BLaER1 (cell line): ENCODE measurements at regions not wholly inside any gene's neighbourhood (a gene's known extent, or its start where the extent isn't known, plus 50 kb on each side); places are given as distances from the start of the nearest gene placed in this dataset.

ENCODE experiments used
- H3K27ac ChIP-seq: shearing (Covaris generic); formaldehyde crosslinking; 2 replicates; pipeline ENCODE4 v1.8.1; 2022
- H3K27me3 ChIP-seq: shearing (Covaris generic); formaldehyde crosslinking; 2 replicates; pipeline ENCODE4 v1.8.1; 2022
- H3K36me3 ChIP-seq: shearing (Covaris generic); formaldehyde crosslinking; 2 replicates; pipeline ENCODE4 v1.8.1; 2022
- H3K4me1 ChIP-seq: shearing (Covaris generic); formaldehyde crosslinking; 2 replicates; pipeline ENCODE4 v1.8.1; 2022
- H3K4me2 ChIP-seq: shearing (Covaris generic); formaldehyde crosslinking; 2 replicates; pipeline ENCODE4 v1.8.1; 2022
- H3K4me3 ChIP-seq: shearing (Covaris generic); formaldehyde crosslinking; 2 replicates; pipeline ENCODE4 v1.8.1; 2022
- H3K9ac ChIP-seq: shearing (Covaris generic); formaldehyde crosslinking; 2 replicates; pipeline ENCODE4 v1.8.1; 2022
- H3K9me3 ChIP-seq: shearing (Covaris generic); formaldehyde crosslinking; 2 replicates; pipeline ENCODE4 v1.8.1; 2022
- H4K20me1 ChIP-seq: shearing (Covaris generic); formaldehyde crosslinking; 2 replicates; pipeline ENCODE4 v1.8.1; 2022
- Cebpa-rat ChIP-seq: shearing (Covaris generic); IDR thresholded peaks from 2 replicates; pipeline ENCODE4 v1.8.1; 2022

- no peaks in the 10 kb centered on the region for H4K20me1 ChIP-seq
- no peak overlapping the region for H3K4me3 ChIP-seq
- H3K9me3 ChIP-seq: no peaks in the 10 kb centered on the region
- no peak for TF ChIP-seq Cebpa-rat
- no peak overlapping the region for H3K4me2 ChIP-seq
- H3K27ac ChIP-seq: no peak overlapping the region
- no peaks in the 10 kb centered on the region for H3K27me3 ChIP-seq
- 0 out of 2 replicates have a peak, but pooled peaks cover 5% of the 10 kb centered on the region for H3K4me1 ChIP-seq
- no peak overlapping the region for H3K9ac ChIP-seq
- no peaks in the 10 kb centered on the region for H3K36me3 ChIP-seq
Observed at GRCh38 chr5:10863763-10864383, 102.8 kb upstream of the DAP start.

- H3K4me2 ChIP-seq: no peak overlapping the region
- H3K9ac ChIP-seq: no peak overlapping the region
- no peak overlapping the region for H3K27ac ChIP-seq
- H4K20me1 ChIP-seq: no peaks in the 10 kb centered on the region
- H3K4me1 ChIP-seq: no peaks in the 10 kb centered on the region
- TF ChIP-seq Cebpa-rat: no peak
- H3K4me3 ChIP-seq: no peak overlapping the region
- no peaks in the 10 kb centered on the region for H3K9me3 ChIP-seq
- no peaks in the 10 kb centered on the region for H3K27me3 ChIP-seq
- H3K36me3 ChIP-seq: no peaks in the 10 kb centered on the region
Observed at GRCh38 chr5:10862085-10862484, 101.1 kb upstream of the DAP start.

- H3K4me1 ChIP-seq: no peaks in the 10 kb centered on the region
- H3K36me3 ChIP-seq: no peaks in the 10 kb centered on the region
- no peak overlapping the region for H3K27ac ChIP-seq
- no peaks in the 10 kb centered on the region for H3K9me3 ChIP-seq
- no peaks in the 10 kb centered on the region for H3K27me3 ChIP-seq
- H3K9ac ChIP-seq: no peak overlapping the region
- no peak overlapping the region for H3K4me3 ChIP-seq
- H3K4me2 ChIP-seq: no peak overlapping the region
- H4K20me1 ChIP-seq: no peaks in the 10 kb centered on the region
- TF ChIP-seq Cebpa-rat: no peak
Observed at GRCh38 chr5:10861423-10861790, 100.4 kb upstream of the DAP start.

- Histone ChIP-seq H4K20me1 (no peaks in the 10 kb centered on the region), H3K4me3 (no peak overlapping the region), H3K9ac (no peak overlapping the region), H3K27ac (no peak overlapping the region), H3K9me3 (no peaks in the 10 kb centered on the region), H3K4me1 (no peaks in the 10 kb centered on the region), H3K36me3 (no peaks in the 10 kb centered on the region), H3K27me3 (no peaks in the 10 kb centered on the region), H3K4me2 (no peak overlapping the region)
- no peak for TF ChIP-seq Cebpa-rat
Observed at GRCh38 chr5:10860645-10861422, 99.8 kb upstream of the DAP start.

- H3K4me2 ChIP-seq: no peak overlapping the region
- H3K36me3 ChIP-seq: no peaks in the 10 kb centered on the region
- no peaks in the 10 kb centered on the region for H3K4me1 ChIP-seq
- no peak overlapping the region for H3K4me3 ChIP-seq
- no peak overlapping the region for H3K9ac ChIP-seq
- H3K27ac ChIP-seq: no peak overlapping the region
- no peaks in the 10 kb centered on the region for H3K9me3 ChIP-seq
- no peaks in the 10 kb centered on the region for H4K20me1 ChIP-seq
- no peaks in the 10 kb centered on the region for H3K27me3 ChIP-seq
- no peak for TF ChIP-seq Cebpa-rat
Observed at GRCh38 chr5:10860196-10860543, 99.1 kb upstream of the DAP start.

GRCh38 chr5:10859393-10860195 lies 98.6 kb upstream of the DAP start:
- Histone ChIP-seq H3K9ac (no peak overlapping the region), H3K9me3 (no peaks in the 10 kb centered on the region), H3K27ac (no peak overlapping the region), H3K27me3 (no peaks in the 10 kb centered on the region), H4K20me1 (no peaks in the 10 kb centered on the region), H3K4me2 (no peak overlapping the region), H3K36me3 (no peaks in the 10 kb centered on the region), H3K4me1 (peaks cover 2% of the 10 kb centered on the region), H3K4me3 (no peak overlapping the region)
- no peak for TF ChIP-seq Cebpa-rat

- Histone ChIP-seq H3K9me3 (no peaks in the 10 kb centered on the region), H3K4me2 (no peak overlapping the region), H4K20me1 (no peaks in the 10 kb centered on the region), H3K36me3 (no peaks in the 10 kb centered on the region), H3K4me1 (peaks cover 7% of the 10 kb centered on the region), H3K9ac (no peak overlapping the region), H3K27ac (no peak overlapping the region), H3K4me3 (no peak overlapping the region), H3K27me3 (no peaks in the 10 kb centered on the region)
- no peak for TF ChIP-seq Cebpa-rat
Observed at GRCh38 chr5:10858945-10859344, 97.9 kb upstream of the DAP start.

GRCh38 chr5:10858307-10858706 lies 97.3 kb upstream of the DAP start:
- Histone ChIP-seq H3K9me3 (no peaks in the 10 kb centered on the region), H3K4me2 (no peak overlapping the region), H3K27me3 (no peaks in the 10 kb centered on the region), H3K36me3 (no peaks in the 10 kb centered on the region), H3K4me3 (no peak overlapping the region), H4K20me1 (no peaks in the 10 kb centered on the region), H3K9ac (no peak overlapping the region), H3K27ac (no peak overlapping the region), H3K4me1 (peaks cover 7% of the 10 kb centered on the region)
- TF ChIP-seq Cebpa-rat: no peak

- H3K4me1 ChIP-seq: peaks cover 7% of the 10 kb centered on the region
- no peaks in the 10 kb centered on the region for H3K27me3 ChIP-seq
- H3K36me3 ChIP-seq: no peaks in the 10 kb centered on the region
- H4K20me1 ChIP-seq: no peaks in the 10 kb centered on the region
- H3K4me3 ChIP-seq: no peak overlapping the region
- no peak for TF ChIP-seq Cebpa-rat
- H3K4me2 ChIP-seq: no peak overlapping the region
- H3K9ac ChIP-seq: no peak overlapping the region
- H3K9me3 ChIP-seq: no peaks in the 10 kb centered on the region
- H3K27ac ChIP-seq: no peak overlapping the region
Observed at GRCh38 chr5:10857338-10857733, 96.3 kb upstream of the DAP start.

GRCh38 chr5:10856683-10857337 lies 95.8 kb upstream of the DAP start:
- Histone ChIP-seq H3K9ac (no peak overlapping the region), H3K4me3 (no peak overlapping the region), H3K4me2 (no peak overlapping the region), H3K9me3 (no peaks in the 10 kb centered on the region), H3K36me3 (no peaks in the 10 kb centered on the region), H3K27ac (no peak overlapping the region), H4K20me1 (no peaks in the 10 kb centered on the region), H3K4me1 (peaks cover 7% of the 10 kb centered on the region), H3K27me3 (no peaks in the 10 kb centered on the region)
- no peak for TF ChIP-seq Cebpa-rat
